Activated CD8-positive, alpha-beta T cell treated with anti-CD3 and anti-CD28 coated beads for 36 hours (primary cell): ENCODE measurements at regions not wholly inside any gene's neighbourhood (a gene's known extent, or its start where the extent isn't known, plus 50 kb on each side); places are given as distances from the start of the nearest gene placed in this dataset.

Experiments
- ATAC-seq: fragments of 200-7000 bp; cut with Tn5 transposase; one replicate; pipeline ENCODE4 v1.10.0; 2021; ENCODE audit warnings: mild to moderate bottlenecking, moderate library complexity
- CTCF ChIA-PET: fragments of 350-600 bp; sonication (Branson Sonifier 250); formaldehyde crosslinking; loops from one replicate; lab custom pipeline; 2021; ENCODE audit warnings: antibody characterized with exemption; lab: Charles Lee
- POLR2A ChIA-PET: fragments of 350-600 bp; sonication (Branson Sonifier 250); formaldehyde crosslinking; loops from one replicate; lab custom pipeline; 2021; ENCODE audit warnings: antibody characterized with exemption; lab: Charles Lee
- DNase-seq: peaks from one replicate; pipeline ENCODE4 v3.0.0-alpha.2; 2020
- H3K27ac Mint-ChIP-seq: one replicate; pipeline ENCODE4 v1.8.0; 2021; ENCODE audit warnings: mild to moderate bottlenecking, mixed read lengths
- H3K27me3 Mint-ChIP-seq: one replicate; pipeline ENCODE4 v1.8.0; 2021; ENCODE audit warnings: mixed read lengths
- H3K36me3 Mint-ChIP-seq: one replicate; pipeline ENCODE4 v1.8.0; 2021; ENCODE audit warnings: low read depth, mixed read lengths
- H3K4me1 Mint-ChIP-seq: one replicate; pipeline ENCODE4 v1.8.0; 2021; ENCODE audit warnings: low read depth, mixed read lengths
- H3K4me3 Mint-ChIP-seq: one replicate; pipeline ENCODE4 v1.8.0; 2021; ENCODE audit warnings: mild to moderate bottlenecking, moderate library complexity, mixed read lengths
- H3K9me3 Mint-ChIP-seq: one replicate; pipeline ENCODE4 v1.8.0; 2021; ENCODE audit warnings: mixed read lengths
- CTCF ChIP-seq: fragments of 200-600 bp; IDR thresholded peaks from one replicate; pipeline ENCODE4 v1.8.0; 2022; ENCODE audit warnings: antibody characterized with exemption, mild to moderate bottlenecking
- intact Hi-C: fragments of 100-400 bp; cut with micrococcal nuclease; formaldehyde crosslinking; loops from one replicate; pipeline ENCODE4 v1.10.0; 2022

DNA sequence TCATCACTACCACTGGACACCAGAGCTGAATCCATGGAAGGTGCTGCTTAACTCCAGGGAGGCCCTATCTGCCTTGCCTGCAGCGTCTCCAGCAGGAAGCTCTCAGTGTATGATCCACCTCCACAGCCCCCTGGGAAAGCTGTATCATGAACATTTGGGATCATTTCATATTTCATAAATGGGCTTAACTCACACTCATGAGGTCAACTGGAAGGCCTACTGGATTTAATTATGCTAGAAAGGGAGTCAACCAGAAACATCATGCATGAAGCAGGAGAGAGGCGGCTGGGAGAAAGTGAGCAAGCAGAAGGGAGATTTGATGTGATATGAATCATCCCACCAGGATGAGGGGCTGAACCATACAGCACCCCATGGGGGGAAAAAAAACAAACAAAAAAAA, 537.7 kb downstream of the TNS1 start:
- H3K9me3 Mint-ChIP-seq: no peaks in the 10 kb centered on the region
- TF ChIP-seq CTCF: no peak
- ChIA-PET CTCF (no interaction called here), POLR2A (interaction anchor here (0.6 to 1.2 kb wide), 2 partner anchors 58 to 387 kb away, joined by 4 to 7 read pairs; no protein-coding TSS in a partner anchor)
- H3K36me3 Mint-ChIP-seq: no peaks in the 10 kb centered on the region
- H3K27ac Mint-ChIP-seq: no peak overlapping the region
- ATAC-seq (no peak), DNase-seq (no peak)
- no peaks in the 10 kb centered on the region for H3K4me1 Mint-ChIP-seq
- peaks cover 1% of the 10 kb centered on the region for H3K27me3 Mint-ChIP-seq
- intact Hi-C loops: no loop called here
- H3K4me3 Mint-ChIP-seq: no peak overlapping the region

DNA sequence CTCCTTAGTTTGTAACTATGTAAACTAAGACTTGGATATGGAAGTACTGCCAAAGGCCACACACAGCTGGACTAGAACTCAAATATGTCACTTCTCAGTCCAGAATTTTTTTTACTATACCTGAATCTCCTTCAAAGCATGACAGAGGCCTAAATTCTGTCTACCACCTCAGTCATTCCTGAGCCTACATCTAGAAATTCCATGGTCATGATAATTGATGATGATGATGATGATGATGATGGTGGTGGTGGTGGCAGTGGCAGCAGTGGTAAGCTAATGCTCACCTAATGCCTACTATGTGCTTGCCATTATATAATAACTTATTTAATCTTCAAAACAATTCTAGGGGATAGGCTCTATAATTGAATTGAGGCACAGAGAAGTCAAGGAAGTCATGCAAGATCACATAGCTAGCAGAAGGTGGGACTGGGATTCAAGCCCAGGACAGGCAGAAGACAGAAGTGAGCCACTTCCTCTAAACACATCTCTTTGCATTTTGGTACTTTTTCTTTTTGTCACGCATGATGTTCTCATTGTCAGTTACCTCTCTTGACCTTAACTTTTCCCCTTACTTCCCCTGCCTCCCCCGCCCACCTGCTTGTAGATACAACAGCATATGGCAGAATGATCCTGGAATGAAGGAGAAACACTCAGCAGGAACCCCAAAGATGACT, 539.3 kb downstream of the TNS1 start:
- intact Hi-C loops: no loop called here
- Mint-ChIP-seq H3K27me3 (peaks cover 1% of the 10 kb centered on the region), H3K4me1 (no peaks in the 10 kb centered on the region), H3K27ac (no peak overlapping the region), H3K4me3 (no peak overlapping the region), H3K36me3 (no peaks in the 10 kb centered on the region), H3K9me3 (no peaks in the 10 kb centered on the region)
- no peak for DNase-seq
- no peak for ATAC-seq
- ChIA-PET CTCF (no interaction called here), POLR2A (no interaction called here)
- TF ChIP-seq CTCF: no peak

DNA sequence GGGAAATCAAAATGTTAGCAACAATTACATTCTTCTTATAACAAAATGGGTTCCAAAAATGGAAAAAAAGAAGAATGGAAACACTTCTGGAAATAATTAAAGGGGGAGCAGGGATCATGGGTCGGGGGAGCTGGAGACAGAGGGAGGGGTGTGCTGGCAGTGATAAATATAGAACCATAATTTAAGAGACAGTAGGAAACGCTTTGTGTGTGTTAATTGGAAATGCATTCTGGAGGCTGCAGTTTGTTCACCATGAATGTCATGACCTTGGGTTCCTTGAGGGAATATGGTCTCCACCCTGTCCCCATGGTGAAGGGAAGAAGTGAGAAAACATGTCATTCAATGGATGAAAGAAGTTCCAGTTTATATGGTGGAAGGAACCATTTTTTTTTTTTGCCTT, 540.7 kb downstream of the TNS1 start:
- intact Hi-C loops: no loop called here
- H3K4me1 Mint-ChIP-seq: no peaks in the 10 kb centered on the region
- peaks cover 1% of the 10 kb centered on the region for H3K27me3 Mint-ChIP-seq
- H3K36me3 Mint-ChIP-seq: no peaks in the 10 kb centered on the region
- peaks cover 7% of the 10 kb centered on the region for H3K9me3 Mint-ChIP-seq
- TF ChIP-seq CTCF: no peak
- ChIA-PET CTCF (no interaction called here), POLR2A (no interaction called here)
- no peak for DNase-seq
- no peak overlapping the region for H3K27ac Mint-ChIP-seq
- no peak overlapping the region for H3K4me3 Mint-ChIP-seq
- no peak for ATAC-seq

DNA sequence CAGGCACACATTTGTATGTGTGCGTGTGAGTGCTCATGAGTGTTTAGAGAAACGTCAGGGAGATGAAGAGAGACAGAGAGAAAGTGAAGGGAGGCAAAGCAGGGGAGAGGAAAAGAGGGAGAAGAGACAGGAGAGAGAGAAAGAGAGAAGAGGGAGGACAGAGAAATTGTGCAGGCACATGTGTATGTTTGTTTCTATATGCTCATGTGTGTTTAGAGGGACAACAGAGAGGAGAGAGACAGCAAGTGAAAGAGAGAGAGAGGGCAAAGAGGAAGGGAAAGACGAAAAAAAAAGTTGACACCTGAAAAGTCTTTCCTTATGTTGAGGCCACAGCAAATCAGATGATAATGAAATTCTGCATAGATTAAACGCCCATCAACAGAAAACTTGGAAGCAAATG, 541.1 kb downstream of the TNS1 start:
- no peak overlapping the region for H3K27ac Mint-ChIP-seq
- no peak overlapping the region for H3K4me3 Mint-ChIP-seq
- CTCF ChIA-PET: no interaction called here
- no peak for TF ChIP-seq CTCF
- H3K36me3 Mint-ChIP-seq: no peaks in the 10 kb centered on the region
- peaks cover 1% of the 10 kb centered on the region for H3K27me3 Mint-ChIP-seq
- H3K4me1 Mint-ChIP-seq: no peaks in the 10 kb centered on the region
- H3K9me3 Mint-ChIP-seq: peaks cover 7% of the 10 kb centered on the region
- no peak for ATAC-seq
- DNase-seq: no peak
- POLR2A ChIA-PET: no interaction called here
- intact Hi-C loops: no loop called here

DNA sequence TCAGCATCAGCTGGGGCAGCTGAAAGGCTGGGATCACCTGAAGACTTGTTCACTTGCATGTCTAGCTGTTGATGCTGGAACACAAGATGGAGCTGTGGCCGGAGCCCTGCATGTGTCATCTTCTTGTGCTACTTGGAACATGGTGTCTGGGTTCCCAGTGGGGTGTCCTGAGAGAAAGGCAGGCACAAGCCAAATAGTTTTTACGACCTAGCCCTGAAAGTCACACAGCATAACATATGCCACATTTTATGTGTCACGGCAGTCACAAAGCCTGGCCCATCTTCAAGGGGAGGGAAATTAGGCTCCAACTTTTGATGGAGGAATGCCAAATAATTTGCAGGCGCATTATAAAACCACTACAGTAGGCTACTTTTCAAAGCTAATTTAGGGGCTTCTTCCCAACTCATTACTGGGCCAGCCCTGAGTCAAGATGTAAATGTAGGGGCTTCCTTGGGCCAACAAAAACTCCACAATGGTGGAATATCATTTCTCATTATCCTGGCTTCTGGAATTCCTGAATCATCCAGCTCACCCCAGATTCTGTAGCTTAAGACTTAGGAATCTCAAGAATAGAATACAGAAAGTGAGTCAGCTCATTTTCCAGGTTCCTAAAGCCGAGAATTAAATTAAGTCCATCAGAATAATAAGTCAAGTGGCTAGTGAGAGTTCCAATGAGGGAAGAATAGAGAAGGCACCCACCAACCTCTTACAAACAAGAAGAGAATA, 543.0 kb downstream of the TNS1 start:
- ATAC-seq (no peak), DNase-seq (no peak)
- Mint-ChIP-seq H3K27ac (no peak overlapping the region), H3K36me3 (no peaks in the 10 kb centered on the region), H3K4me1 (no peaks in the 10 kb centered on the region), H3K27me3 (no peaks in the 10 kb centered on the region), H3K9me3 (peaks cover 7% of the 10 kb centered on the region), H3K4me3 (no peak overlapping the region)
- no peak for TF ChIP-seq CTCF
- ChIA-PET POLR2A (interaction anchor here (1.1 kb wide), 1 partner anchor 9 kb away, joined by 3 read pairs; no protein-coding TSS in a partner anchor), CTCF (interaction anchor here (1.5 kb wide), 1 partner anchor 11 kb away, joined by 3 read pairs; no protein-coding TSS in a partner anchor)
- intact Hi-C loops: no loop called here
